Iris pigment epithelial cell (primary cell): ENCODE measurements at regions not wholly inside any gene's neighbourhood (a gene's known extent, or its start where the extent isn't known, plus 50 kb on each side); places are given as distances from the start of the nearest gene placed in this dataset.

Source experiments
- DNase-seq: peaks from one replicate; pipeline ENCODE4 v3.0.0-alpha.2; 2011; ENCODE audit warnings: low read depth

DNA sequence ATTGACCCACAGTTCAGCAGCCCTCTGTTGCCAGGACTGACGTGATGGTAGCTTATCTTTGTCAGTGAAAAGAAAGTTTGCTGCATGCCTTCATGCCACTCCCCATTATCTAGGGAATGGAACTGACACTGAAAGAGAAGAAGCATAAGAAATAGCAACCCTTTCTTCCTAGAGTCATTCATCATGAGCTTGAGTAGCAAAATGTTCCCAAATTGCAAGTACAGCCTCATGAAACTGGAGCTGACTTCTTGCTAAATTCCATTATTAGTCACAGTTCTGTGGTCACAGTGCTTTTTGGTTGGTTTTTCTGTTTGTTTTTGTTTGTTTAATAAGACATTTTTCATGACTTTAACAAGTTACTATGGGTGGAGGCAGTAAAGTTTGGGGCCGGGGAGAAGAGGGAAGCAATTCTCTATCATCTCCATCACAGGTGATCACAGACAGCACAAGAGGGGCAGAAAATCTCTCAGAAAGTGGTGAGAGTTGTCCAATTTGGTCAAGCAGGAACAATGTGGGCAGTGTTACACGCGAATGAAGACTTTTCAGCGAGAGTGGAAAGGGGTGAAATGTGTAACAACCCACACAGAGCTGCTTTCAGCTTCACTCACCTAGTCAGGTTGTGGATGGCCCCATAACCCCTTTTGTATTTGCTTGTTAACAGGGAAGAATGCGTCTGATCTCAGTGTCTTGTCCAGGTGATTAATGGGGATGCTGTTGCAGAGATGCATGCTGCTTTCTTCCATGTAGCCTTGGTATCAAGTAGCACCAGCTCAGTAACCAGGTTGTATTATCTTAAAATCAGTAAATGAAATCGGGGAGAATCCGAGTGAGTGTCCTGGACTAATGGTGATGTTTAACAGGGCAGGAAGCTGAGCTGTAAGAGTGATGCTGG is 440.4 kb downstream of the DMRT2 start:
- DNase-seq, result no peak

DNA sequence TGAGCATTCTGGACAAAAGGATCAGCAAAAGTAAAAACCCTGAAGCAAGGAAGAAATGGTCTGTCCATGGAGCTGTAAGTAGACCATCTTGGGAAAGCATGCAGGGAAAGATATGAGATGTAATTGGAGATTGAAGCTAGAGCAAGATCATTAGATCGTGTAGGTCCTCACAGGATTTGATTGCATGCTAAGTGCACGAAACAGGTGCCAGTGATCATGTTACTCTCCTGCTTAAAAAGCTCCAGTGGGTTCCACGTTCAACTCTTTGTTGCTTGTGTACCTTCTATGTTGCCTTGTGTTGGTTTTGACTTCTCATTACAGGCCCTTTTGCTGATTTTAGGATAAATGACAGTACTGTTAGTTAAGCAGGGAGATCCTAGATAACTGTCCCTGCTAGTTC is 442.0 kb downstream of the DMRT2 start:
- no peak for DNase-seq

DNA sequence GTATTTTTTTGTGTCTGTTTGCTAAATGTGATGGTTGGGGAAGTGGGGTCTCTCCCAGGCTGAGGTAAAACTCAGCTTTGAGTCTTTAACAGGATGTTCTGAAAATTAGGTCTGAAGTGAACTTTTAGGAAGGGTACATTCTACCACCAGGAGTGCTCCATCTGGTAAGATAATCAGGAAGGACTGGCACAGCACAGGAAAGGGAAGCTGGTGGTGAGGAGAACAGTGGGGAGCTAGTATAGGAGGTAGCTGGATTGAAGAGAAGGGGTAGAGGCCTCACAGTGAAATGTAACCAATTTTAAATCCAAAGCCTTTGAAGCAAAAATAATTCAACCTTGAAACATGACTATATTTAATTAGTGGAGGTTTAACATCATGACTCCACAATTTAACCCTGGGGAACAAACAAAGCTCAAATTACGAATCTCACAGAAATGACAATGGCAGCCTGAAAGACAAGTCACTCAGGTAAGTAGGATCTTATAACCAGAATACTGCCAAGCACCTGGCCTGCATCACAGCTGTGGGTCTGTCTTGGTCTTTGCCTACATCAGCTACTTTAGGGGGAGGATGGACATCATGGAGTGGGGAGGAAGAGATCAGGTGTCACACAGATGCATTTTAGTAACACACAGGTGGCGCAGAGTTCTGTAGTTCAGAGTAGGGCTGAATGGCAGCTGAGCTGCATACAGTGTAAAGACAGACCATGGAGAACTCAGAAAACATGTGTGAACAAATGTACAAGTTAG is 445.3 kb downstream of the DMRT2 start:
- DNase-seq, result no peak

DNA sequence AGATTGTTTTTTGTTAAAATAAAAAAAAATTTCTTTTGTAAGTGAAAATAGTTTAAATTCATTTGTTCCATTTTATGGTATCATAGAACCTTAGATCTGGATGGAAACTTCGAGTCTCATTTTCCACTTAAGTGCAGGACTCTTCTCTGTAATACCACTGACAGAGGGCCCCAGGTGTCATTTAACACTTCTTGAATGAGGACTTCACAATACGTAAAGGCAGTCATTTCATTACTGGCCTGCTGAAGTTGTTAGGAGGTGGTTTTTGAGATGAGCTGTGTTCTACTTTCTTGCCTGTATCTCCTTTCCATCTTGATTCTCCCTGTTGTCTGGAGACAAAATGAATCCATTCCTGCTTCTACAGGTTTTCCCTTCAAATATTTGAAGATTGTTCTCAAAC is 455.3 kb downstream of the DMRT2 start:
- no peak for DNase-seq

GRCh38 chr9:1510712-1511111 is 460.6 kb downstream of the DMRT2 start:
- no peak for DNase-seq

- DNase-seq, result no peak
These were observed 462.9 kb downstream of the DMRT2 start for GRCh38 chr9:1513105-1513504.

DNA sequence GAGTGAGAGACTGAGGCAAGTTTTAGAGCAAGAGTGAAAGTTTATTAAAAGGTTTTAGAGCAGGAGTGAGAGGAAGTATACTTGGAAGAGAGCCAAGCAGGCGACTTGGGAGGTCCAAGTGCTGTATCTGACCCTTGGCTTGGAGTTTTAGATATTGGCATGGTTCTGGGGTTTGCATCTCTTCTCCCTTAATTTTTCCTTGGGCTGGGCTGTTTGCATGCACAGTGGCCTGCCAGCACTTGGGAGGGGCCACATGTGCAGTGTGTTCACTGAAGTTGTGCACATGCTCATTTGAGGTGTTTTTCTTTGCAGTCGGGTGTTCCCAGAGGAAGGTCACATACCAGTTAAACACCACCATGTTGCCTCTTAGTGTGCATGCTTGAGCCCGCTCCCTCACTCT is 464.1 kb downstream of the DMRT2 start:
- no peak for DNase-seq

- no peak for DNase-seq
These were observed 464.7 kb downstream of the DMRT2 start for GRCh38 chr9:1514776-1515363.

DNA sequence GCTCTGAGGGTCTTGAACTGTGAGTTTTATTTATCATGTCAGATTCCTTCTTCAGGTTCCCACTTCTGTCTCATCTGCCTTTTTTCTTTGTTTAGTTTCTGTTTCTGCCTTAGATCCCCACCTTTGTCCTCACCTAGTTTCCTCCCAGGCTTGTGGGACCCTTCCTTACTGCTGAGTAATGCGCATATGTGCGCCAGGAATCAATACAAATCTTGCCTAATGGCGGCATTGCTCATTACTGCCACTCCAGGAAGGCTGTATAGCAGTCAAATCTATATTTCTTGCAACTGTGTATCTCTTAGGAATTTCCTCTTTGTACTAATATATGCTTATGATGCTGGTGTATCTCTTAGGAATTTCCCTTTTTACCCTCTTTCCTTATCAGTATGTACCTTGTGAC is 465.4 kb downstream of the DMRT2 start:
- DNase-seq, result no peak

DNA sequence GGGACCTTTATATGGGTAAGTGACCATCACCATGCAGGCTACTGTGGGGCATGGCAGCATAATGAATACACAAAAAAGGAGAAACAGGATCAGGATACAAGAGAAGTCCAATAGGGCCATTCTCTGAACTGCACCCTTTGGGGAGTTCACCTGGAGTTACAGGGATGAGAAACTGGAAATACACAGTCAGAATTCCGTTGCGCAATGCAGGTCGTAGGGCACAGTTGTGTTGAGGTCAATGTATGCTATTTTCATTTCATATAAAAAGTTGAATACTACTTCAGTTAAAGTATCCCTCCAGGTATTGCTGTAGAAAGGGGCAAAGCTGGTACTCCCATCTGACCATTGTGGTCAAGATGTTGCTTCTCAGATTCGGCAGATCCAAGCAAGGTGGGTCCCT is 471.4 kb downstream of the DMRT2 start:
- no peak for DNase-seq

- DNase-seq, result no peak
These were observed 472.1 kb downstream of the DMRT2 start for GRCh38 chr9:1522219-1522767.

DNA sequence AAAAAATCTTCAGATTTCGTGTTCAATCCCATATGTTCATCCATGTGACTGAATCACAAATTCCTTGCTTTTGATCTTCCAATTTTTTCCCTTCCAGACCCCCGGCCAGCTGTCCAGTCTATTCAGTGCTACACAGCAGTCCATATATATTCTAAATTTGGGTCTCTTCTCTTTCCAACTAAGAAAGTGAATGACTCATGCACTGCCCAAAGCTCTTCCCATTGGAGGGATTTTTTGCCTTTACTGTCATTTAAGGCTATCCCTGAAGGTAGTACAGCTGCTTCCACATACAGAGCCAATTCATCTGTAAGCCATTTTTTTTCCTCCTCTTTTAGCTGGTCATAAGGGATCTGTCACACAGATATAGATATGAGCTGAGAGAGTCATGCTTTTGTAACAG is 478.3 kb downstream of the DMRT2 start:
- DNase-seq, result no peak

- DNase-seq, result no peak
These were observed 480.5 kb downstream of the DMRT2 start for GRCh38 chr9:1530696-1531095.

DNA sequence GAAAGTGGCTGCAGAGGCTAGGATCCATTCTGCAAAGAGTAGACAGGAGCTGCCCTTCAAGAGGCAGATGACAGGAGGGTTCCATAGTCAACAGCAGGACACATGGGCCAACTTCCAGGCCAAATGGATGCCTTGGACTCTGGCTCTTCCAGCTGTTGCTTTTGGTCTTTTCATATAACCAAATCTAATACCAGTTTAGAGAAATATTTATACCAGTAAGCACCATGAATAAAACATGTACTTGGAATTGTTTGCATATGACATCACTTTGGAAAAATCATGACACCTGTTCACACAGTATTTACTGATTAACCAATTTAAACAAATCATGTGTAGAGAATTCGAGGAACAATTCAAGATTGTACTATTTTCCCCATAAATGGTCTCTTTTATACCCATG is 481.3 kb downstream of the DMRT2 start:
- no peak for DNase-seq

GRCh38 chr9:1532171-1532570 is 482.0 kb downstream of the DMRT2 start:
- DNase-seq, result no peak

GRCh38 chr9:1535051-1535450 is 480.1 kb upstream of the SMARCA2 start:
- DNase-seq, result no peak

GRCh38 chr9:1535599-1535998 is 479.5 kb upstream of the SMARCA2 start:
- no peak for DNase-seq

- DNase-seq, result no peak
These were observed 478.5 kb upstream of the SMARCA2 start for GRCh38 chr9:1536522-1537170.

DNA sequence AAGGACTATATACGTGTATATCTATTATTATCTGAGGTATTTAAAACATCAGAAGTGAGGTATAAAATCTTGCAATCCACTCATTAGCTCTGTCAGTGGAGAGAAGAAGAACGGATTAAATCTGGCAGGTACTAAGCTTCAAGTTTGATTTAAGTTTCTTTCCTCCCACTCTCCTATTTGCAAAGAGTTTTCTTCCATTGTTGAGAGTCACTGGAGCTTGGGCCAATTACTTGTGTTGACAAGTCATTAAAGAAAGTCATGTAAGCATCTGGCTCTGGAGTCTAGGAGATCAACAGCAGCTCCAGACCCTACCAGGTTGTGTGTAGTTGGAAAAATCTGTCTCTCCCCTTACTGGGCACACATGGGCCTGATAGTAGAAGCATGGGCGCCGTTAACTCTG is 476.8 kb upstream of the SMARCA2 start:
- no peak for DNase-seq

DNA sequence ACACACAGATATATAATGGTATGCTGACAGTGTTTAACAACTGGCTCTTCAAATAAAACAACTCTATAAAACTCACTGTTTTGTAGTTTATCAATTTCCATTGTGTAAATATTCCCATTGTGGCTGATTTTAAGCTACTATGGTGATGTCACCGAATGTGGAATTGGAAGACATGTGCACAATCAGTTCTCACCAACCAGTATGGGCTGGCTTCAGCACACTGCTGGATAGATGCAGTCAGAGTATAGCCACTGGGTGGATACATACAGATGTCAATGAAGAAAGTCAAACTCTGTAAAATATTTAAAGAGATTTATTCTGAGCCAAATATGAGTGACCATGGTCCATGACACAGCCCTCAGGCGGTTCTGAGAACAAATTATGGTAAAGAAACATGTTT is 475.9 kb upstream of the SMARCA2 start:
- no peak for DNase-seq

- no peak for DNase-seq
These were observed 464.5 kb upstream of the SMARCA2 start for GRCh38 chr9:1550636-1551035.
